Embryonic facial prominence (tissue), 1 donor: ENCODE measurements at regions not wholly inside any gene's neighbourhood (a gene's known extent, or its start where the extent isn't known, plus 50 kb on each side); places are given as distances from the start of the nearest gene placed in this dataset.

Source experiments
- DNase-seq: peaks from one replicate; pipeline ENCODE4 v3.0.0-alpha.2; 2016; ENCODE audit errors: extremely low spot score

DNA sequence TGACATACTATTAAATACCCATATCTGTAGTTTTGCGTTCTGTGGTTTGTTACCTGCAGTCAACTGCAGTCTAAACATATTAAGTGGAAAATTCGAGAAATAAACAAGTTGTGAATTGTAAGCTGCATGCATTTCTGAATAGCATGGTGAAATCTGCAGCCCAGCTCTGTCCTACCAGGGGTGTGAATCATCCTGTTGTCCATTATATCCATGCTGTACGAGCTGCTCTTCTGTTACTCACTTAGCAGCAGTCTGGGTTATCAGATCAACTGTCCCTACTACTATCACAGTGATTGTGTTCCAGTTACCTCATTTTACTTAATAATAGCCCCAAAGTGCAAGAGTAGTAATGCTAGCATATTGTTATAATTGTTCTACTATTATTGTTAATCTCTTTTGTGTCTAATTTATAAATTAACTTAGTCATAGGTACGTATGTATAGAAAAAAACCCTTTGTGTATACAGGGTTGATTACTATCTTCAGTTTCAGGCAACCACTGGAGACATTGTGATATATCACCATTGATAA lies 173.7 kb upstream of the FAT4 start:
- DNase-seq = no peak

DNA sequence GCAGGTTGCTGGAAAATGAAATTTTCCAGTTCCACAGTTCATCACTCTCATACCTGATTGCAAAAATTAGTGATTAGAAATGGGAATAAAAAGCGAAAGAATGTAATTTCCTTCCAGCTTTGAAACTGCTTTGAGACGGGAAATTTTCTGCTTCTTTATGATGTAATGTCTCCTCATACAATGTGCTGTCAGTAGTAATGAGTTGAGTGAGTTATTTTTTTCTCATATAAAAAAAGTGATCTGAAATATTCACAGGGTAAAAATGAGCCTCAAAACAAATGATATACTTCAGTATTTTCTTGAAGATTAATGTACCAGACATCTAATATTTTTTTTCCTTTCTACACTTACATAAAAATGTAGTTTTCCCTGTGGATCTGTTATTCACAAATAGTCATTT lies 179.1 kb upstream of the FAT4 start:
- no peak for DNase-seq

DNA sequence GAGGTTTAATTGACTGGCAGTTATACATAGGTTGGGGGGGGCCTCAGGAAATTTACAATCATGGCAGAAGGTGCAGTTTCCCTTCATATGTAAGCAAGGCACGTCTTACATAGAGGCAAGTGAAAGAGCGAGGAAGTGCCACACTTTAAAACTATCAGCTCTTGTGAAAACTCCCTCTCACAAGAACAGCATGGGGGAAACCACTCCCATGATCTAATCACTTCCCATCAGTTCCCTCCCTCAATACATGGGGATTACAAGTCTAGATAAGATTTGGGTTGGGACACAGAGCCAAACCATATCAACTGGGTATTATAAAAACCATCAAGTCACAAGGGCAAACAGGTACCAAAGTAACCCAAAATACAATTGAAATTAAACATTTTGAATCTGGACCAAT lies 182.0 kb upstream of the FAT4 start:
- DNase-seq = no peak

DNA sequence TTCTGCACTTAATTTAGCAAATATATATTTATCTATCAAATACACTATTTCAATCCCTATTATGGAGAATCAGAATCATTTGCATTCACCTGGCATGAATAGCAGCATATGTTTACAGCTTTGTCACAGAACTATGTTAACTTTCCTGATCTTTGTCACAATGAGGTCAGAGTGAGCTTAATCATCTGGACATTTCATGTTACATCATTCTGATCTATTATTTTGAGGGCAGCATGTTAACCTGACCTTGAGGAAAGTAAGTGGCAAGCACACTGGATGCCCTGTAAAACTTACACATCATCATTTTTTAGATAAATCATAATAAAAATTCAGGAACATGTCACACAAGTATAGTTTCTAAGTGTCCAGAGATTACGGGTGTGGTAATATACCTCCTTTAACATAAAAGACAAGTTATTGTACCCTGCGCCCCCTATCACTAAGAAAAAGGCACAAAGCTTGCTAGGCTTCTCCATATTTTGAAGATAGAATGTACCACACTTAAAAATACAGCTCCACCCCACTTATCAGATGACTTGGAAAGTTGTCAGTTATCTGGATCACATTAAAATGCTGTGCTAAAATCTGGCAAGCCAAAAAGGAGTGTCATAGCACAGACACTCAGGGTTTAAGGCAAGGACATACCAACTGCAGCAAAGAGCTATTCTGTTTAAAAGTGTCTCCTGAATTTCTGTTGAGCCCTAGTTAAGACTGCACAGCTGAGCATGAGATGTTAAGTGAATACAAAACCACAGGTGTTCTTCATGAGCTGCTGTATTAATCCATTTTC lies 182.7 kb upstream of the FAT4 start:
- DNase-seq = no peak

DNA sequence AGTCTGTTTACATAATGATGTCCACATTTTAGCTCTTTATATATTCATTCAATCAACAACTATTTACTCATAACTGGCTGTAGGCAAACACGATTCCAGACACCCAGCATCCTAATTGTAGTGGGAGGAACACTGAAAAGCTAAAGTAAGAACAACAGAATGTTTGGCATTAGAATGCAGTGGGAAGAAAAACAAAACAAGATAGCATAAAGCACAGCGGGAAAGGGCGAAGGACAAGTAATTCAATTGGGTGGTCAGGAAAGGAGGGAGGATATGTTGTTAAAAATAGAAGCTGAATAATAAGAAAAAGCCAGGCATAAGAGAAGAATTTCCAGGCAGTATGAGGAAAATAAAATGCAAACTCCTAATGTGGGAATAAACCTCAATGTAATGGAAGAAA lies 189.5 kb upstream of the FAT4 start:
- DNase-seq = no peak

DNA sequence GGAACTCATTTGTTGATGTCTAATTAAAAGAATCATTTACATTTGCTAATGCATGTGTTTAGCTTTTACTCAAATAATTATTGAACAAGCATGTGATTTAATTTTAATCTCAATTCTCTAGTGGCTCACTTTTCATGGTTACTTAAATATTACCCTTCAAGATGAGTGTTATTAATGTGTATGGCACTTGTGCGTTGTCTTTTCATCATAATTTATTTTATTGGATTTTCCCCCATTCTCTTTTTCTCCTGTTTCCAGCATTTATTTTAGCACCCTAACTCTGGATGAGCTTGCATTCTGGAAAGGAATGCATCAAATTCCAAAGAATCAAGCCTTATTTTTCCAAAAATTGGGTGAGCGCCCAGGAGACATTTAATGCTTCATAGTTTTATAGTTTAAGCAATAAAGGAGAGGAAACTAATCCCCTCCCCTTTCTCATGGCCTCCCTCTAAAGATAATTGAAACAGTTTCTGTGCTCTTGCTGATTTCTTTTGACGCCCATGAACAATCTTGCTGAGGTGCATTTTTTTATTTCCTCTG lies 191.1 kb upstream of the FAT4 start:
- no peak for DNase-seq

DNA sequence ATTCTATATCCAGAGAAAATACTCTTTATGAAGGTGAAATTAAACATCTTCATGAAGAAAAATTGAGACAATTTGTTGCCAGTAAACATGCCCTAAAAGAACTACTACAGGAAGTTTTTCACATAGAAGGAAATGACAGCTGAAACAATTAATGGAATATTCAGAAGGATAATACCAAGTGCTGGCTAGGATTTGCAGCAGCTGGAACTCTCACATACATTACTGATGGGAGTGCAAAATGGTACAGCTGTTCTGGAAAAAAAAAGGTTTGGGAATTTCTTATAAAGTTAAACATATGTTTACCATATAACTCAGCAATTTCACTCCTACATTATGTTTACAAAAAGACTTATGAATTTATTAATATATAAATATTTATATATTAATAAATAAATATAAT lies 193.2 kb upstream of the FAT4 start:
- DNase-seq = no peak

DNA sequence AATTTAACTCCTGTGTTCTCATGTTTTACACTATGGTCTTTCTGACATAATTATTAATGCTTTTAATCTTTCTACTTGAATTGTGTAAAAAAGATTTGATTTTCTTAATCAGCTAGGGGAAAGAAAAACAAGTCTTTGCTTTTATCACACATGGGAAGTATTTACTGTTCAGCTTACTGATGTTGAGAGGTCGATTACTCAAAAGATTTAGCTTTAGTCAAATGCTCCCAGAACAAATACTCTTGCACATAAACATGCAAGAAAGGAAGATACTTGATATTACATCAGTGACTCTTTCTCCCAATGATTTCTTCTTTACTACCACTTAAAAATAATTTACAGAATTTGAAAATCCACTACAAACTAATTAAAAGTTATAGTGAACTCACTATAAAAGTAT lies 198.3 kb upstream of the FAT4 start:
- DNase-seq = no peak

DNA sequence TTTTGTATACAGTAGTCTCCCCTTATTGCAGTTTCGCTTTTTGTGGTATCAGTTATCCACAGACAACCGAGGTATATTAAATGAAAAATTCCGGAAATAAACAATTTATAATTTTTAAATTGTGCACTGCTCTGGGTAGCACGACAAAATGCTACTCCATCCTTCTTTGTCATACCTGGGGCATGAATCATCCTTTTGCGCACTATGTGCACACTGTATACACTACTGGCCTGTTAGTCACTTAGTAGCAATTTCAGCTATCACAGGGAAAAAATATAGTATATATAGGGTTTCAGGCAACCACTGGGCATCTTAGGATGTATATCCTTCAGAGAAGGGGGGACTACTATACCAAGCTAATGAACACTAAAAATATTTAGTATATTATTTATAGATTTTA lies 198.8 kb upstream of the FAT4 start:
- no peak for DNase-seq

DNA sequence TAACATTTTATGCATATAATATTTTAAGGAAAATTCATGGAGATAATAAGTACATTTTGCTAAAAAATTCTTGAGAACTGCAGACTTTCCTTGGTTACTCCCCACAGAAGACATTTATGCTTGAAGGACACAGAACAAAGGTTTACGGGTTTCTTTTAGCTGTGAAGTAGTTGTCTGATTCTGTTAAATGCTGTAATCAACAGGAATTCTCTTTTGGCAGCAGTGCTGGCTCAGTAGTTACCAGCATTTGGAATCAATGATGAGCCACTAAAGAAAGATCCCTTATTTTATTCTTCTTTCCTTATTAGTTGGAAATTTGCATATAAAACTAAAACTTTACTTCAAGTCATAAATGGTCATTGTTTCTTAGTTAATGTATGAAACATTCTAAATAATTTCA lies 199.3 kb upstream of the FAT4 start:
- no peak for DNase-seq

DNA sequence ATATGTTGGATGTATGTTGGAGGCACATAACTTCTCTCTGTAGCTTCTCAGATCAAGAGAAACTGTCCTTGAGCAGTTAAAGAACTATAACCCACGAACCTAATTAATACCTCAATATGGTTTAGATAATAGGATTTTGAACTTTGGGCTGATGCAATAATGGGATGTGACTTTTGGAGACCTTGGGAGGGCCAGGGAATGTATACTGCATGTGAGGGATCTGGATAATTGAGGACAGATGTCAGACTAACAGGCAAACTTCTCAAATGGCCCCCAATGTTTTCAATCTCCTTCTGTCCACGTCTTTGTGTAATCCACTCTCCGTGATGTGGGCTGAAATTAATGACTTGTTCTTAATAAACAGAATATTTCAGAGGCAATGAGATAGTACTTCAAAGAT lies 202.2 kb upstream of the FAT4 start:
- no peak for DNase-seq

DNA sequence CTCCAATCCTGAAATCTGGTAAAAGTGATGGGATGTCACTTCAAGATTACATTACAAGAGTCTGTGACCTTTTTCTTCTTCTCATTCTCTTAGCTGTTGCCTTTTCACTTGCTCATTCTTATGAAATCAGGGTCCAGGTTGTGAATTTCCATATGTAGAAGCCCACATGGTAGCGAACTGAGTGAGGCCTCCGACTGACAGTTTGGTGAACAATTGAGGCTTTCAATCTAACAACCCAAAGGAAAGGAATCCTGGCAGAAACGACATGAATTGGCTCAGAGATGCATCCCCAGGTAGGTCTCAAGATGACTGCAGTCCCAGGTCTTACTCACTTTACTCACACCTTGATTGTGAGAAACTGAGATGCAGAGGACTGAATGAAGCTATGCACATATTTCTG lies 203.4 kb upstream of the FAT4 start:
- no peak for DNase-seq

DNA sequence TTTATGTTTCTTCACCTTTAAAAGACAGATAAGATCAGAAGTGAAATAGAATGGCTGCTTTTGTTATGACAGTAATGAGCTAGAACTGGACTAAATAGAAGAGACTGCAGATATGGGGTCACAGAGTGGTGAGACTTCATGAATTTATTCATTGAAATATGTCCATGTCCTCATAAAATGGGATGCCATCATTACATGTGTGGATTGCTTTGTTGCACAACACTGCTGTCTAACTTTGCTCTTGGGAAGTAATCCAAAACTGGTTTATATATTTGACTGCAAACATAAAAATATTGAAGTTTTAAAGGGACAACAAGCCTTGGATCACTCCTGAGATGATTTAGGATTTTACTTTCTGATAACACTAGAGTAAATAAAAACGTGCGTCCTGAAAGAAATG lies 209.2 kb upstream of the FAT4 start:
- DNase-seq = no peak

DNA sequence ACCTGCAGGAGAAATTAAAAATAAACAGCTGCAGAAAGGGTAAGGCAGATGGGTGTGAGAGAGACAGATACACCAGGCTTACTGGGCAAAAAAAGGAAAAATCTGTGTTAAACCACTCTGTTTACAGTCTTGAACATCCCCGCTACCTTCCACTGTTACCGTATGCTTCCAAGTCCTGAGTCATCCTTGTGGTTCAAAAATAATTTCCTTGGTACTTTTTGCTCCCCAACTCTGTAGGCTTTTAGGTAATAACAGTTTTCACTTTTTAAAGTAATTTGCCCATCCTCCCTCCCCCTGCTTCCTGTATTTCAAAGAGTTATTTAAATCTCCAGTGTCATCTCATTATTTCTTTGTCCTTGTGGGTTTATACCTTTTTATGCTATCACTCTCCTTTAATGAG lies 210.1 kb upstream of the FAT4 start:
- DNase-seq = no peak

DNA sequence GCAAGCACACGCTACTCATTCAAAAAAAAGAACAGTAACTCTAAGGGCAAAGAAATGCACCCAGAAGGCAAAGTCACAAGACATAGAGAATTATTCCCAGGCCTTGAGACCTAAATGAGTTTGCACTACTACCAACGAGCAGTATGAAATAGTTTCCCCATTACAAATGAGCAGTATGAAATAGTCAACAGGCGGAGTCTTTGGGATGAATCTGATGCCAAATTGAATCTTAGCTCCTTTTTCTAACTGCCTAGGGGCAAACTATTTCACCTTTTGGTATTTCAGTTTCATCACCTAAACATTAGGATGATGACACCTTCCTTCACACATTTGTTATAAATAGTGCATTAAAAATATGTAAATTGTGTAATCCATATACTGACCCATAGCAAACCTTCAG lies 213.0 kb upstream of the FAT4 start:
- no peak for DNase-seq

DNA sequence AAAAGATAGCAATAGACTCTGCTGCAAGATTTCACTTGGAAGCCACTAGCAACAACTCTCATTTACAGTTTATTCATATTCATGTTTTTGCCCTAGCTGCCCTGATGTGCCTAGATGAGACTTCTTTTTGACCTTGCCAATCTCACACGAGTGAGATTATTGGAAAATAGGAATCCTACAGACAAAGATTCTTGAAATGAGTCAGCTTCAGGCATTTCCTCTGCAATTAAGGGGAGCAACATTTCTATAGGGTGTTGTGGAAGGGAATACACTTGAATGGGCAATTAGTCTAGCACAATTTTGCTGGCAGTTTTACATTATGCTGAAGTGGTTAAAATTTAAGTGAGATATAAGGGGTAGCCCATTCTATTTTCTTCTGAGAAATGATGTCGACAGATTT lies 217.0 kb upstream of the FAT4 start:
- DNase-seq = no peak

DNA sequence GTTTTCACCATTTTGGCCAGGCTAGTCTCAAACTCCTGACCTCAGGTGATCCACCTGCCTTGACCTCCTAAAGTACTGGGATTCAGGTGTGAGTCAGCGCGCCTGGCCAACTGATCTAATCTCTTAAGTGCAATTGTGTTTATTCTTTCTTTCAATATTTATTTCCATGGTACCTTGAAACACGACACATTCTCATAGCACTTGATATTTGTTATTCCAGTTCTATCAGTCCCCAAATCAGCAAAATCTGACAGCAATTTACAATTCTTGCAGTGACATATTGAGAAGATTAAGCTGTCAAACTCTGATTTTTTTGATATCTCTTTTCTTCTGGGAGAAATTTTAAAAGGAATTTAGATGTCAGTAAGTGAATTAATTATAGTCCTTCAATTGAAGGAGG lies 218.1 kb upstream of the FAT4 start:
- DNase-seq = no peak

DNA sequence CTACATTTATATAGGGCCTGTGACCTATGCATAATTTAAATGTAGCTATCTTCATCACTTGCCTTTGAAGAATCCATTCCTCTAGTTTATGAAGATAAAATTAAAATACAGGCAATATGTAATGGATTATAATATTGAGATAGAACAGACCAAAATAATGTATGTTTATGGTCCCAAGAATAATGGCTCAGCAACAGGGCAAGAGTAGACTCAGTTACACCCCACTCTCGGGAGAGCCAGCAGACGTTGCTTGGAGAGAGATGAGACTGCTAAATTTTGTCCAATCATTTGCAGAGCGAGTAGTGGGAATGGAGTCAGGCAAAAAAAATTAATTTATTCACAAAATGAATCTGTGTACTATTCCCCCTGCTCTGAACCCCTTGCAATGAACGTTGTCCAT lies 223.2 kb upstream of the FAT4 start:
- no peak for DNase-seq

DNA sequence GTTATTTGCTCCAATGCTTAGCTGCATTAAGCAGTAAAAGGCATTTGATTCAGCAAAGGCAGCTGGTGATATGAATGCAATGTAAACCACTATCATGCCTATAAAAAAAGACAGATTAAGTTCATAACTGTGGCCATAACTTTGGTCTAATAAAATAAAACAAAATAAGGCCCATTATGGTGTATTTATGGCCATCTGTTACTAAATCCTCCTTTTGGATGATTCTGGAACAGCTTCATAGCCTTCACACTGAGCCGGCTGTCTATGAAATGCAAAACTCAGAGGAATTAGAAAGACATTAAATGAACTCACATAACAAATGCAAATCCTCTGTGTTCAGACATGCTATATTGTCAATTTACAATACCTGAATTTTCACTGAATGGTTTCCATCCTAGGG lies 223.7 kb upstream of the FAT4 start:
- no peak for DNase-seq

DNA sequence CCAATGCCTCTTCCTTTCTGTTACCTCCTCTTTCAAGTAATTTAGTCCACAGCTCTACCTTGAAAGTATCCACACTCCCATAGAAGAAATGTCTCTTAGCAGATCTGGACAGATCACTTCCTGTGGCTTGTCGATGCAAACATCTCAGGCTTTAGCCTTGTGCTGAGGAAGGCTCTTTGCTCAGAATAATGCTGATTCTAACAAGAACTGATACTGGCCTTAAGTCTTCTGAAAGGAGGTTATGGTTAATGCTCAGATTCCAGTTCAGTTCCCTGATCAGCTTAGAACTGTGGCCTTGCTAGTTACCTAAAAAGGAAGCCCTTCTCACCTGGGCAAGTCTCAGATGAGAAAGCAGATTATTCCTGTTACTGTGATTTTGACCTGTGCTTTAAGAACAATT lies 230.1 kb upstream of the FAT4 start:
- DNase-seq = no peak

DNA sequence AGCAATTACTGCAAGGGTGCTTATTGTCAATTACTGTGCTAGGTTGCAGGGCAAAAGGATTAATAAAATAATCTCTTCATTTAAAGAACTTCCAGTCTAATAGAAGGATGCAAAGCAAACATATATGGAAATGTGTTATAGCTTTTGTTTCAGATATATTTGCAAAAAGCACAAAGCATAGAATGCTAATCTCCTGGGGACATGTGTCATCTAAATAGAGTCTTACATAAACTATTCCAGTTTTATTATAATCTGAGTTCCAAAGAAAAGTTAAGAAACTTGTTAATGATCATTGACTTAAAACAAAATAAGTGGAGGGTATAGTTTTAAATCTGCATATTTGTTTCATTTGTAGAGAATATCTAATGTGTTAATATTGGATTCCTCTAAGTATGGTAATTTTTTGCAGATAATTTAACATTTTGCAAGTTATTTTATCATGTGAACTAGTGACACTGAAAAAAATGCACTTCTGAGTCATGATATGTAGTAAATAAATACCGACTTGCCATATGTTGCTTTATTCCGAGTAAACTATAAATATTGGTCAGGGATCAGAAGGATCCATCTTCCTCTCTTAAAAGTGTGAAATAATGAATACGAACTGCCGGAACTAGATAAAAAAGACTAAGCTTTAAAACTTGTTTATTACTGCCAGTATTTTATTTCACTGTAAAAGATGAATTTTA lies 231.9 kb upstream of the FAT4 start:
- DNase-seq = no peak

DNA sequence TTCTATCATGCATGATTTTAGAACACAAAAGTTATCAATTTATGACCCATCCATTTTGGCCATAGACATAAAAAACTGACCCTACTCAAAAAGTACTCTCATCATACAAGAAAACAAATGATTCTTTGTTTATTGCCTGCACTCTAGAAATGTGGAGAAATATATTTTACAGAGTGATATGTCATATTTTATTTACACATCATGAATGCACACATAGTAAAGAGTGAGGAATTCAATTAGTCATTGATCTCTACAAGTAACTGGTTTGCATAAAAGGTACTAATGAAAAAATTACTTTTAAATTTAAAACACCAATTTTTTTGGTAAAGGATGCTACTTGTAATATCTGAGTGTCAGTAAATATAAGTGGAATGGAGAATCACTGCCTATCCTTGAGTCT lies 242.5 kb upstream of the FAT4 start:
- no peak for DNase-seq

DNA sequence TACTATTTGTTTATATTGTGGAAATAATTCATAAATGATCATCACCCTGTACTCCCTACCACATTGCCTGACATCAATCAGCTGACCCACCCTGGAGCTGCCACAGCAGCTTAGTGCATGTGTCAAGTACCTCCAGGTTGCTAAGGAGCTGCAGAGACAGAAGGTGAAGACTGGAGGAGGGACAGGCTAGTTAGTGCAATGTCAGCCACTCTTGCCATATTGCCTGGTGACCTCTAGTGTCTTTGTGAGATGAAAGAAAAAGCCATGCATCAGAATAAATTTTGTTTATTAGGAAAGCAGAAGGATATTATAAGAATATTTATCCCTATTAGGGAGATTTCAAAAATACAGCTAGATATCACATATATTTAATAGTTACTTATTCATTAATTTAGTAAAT lies 243.9 kb upstream of the FAT4 start:
- no peak for DNase-seq
